PC-3 (cell line): ENCODE measurements at regions not wholly inside any gene's neighbourhood (a gene's known extent, or its start where the extent isn't known, plus 50 kb on each side); places are given as distances from the start of the nearest gene placed in this dataset.

Experiments
- ATAC-seq: fragments of 200-7000 bp; cut with Tn5 transposase; 2 replicates; pipeline ENCODE4 v1.9.1; 2020; ENCODE audit warnings: mild to moderate bottlenecking, moderate library complexity
- BruUV-seq: library from RNA; stranded (reverse); fragments of 400-500 nt; replicated peaks from 2 replicates; lab custom pipeline; 2021; lab: Mats Ljungman, UMichigan
- CTCF ChIA-PET: fragments of 300-600 bp; sonication (Branson Sonifier 250); formaldehyde crosslinking; loops from one replicate; lab custom pipeline; 2022; ENCODE audit warnings: antibody characterized with exemption; lab: Charles Lee
- POLR2A ChIA-PET: fragments of 300-600 bp; sonication (Branson Sonifier 250); formaldehyde crosslinking; loops from one replicate; lab custom pipeline; 2022; ENCODE audit warnings: antibody characterized with exemption; ENCODE audit not compliant: unreplicated experiment; lab: Charles Lee
- DNase-seq: peaks from one replicate; pipeline ENCODE4 v3.0.0-alpha.2; 2015
- H2AFZ ChIP-seq: fragments of 300-600 bp; sonication (generic); 2 replicates; pipeline ENCODE4 v1.6.0; 2016; ENCODE audit warnings: antibody characterized with exemption, low read length
- H3F3A ChIP-seq: fragments of 300-600 bp; sonication (generic); one replicate; pipeline ENCODE4 v1.6.0; 2017; ENCODE audit warnings: antibody characterized with exemption, low read length, control low read depth, mild to moderate bottlenecking; ENCODE audit not compliant: unreplicated experiment
- H3K27ac ChIP-seq: fragments of 300-600 bp; sonication (generic); 2 replicates; pipeline ENCODE4 v1.5.1; 2016; ENCODE audit warnings: mild to moderate bottlenecking, low read length
- H3K27me3 ChIP-seq: fragments of 300-600 bp; sonication (generic); 2 replicates; pipeline ENCODE4 v1.6.1; 2016; ENCODE audit warnings: low read length, mixed read lengths
- H3K36me3 ChIP-seq: fragments of 300-600 bp; sonication (generic); 2 replicates; pipeline ENCODE4 v1.6.1; 2016; ENCODE audit warnings: low read depth, mixed run types, low read length, mixed read lengths
- H3K4me1 ChIP-seq: fragments of 300-600 bp; sonication (generic); 2 replicates; pipeline ENCODE4 v1.5.1; 2016; ENCODE audit warnings: low read length; ENCODE audit not compliant: insufficient read depth
- H3K4me2 ChIP-seq: fragments of 300-600 bp; sonication (generic); 2 replicates; pipeline ENCODE4 v1.6.0; 2016; ENCODE audit warnings: low read length
- H3K4me3 ChIP-seq: fragments of 300-600 bp; sonication (generic); 2 replicates; pipeline ENCODE4 v1.5.1; 2016; ENCODE audit warnings: mild to moderate bottlenecking, low read length, mixed read lengths
- H3K79me2 ChIP-seq: fragments of 300-600 bp; sonication (generic); 2 replicates; pipeline ENCODE4 v1.6.1; 2017; ENCODE audit warnings: low read length, mixed read lengths
- H3K9ac ChIP-seq: fragments of 300-600 bp; sonication (generic); 2 replicates; pipeline ENCODE4 v1.6.0; 2016; ENCODE audit warnings: mild to moderate bottlenecking, low read length
- H3K9me2 ChIP-seq: fragments of 300-600 bp; sonication (generic); replicated peaks from 2 replicates; pipeline ENCODE4 v1.6.1; 2016; ENCODE audit warnings: mixed run types, low read length, mixed read lengths
- H3K9me3 ChIP-seq: fragments of 300-600 bp; sonication (generic); 2 replicates; pipeline ENCODE4 v1.6.1; 2016; ENCODE audit warnings: low read length, mixed read lengths
- H4K20me1 ChIP-seq: fragments of 300-600 bp; sonication (generic); 2 replicates; pipeline ENCODE4 v1.6.1; 2016; ENCODE audit warnings: low read length, mixed read lengths
- CTCF ChIP-seq: fragments of 300-600 bp; sonication (generic); conservative IDR thresholded peaks from 2 replicates; pipeline ENCODE4 v1.5.1; 2017; ENCODE audit warnings: antibody characterized with exemption, low read depth, mild to moderate bottlenecking, low read length
- EZH2 ChIP-seq: fragments of 300-600 bp; sonication (generic); IDR thresholded peaks from one replicate; pipeline ENCODE4 v1.6.1; 2017; ENCODE audit warnings: antibody characterized with exemption, mild to moderate bottlenecking, low read length; ENCODE audit not compliant: unreplicated experiment
- EZH2phosphoT487 ChIP-seq: fragments of 300-600 bp; sonication (generic); IDR thresholded peaks from 2 replicates; pipeline ENCODE4 v1.6.1; 2018; ENCODE audit warnings: mild to moderate bottlenecking, antibody characterized with exemption, low read length, borderline replicate concordance
- intact Hi-C: fragments of 100-400 bp; cut with micrococcal nuclease; formaldehyde crosslinking; loops from 2 replicates; pipeline ENCODE4 v1.9.0; 2023

- Histone ChIP-seq H3K4me1 (no peaks in the 10 kb centered on the region), H2AFZ (no peak overlapping the region), H3K9me2 (no peaks in the 10 kb centered on the region), H3K36me3 (no peaks in the 10 kb centered on the region), H4K20me1 (no peaks in the 10 kb centered on the region), H3K4me3 (no peak overlapping the region), H3F3A (no peaks in the 10 kb centered on the region), H3K27me3 (no peaks in the 10 kb centered on the region), H3K4me2 (no peak overlapping the region), H3K9ac (no peak overlapping the region), H3K9me3 (no peaks in the 10 kb centered on the region), H3K27ac (no peak overlapping the region), H3K79me2 (no peaks in the 10 kb centered on the region)
- ATAC-seq: no peak
- ChIA-PET POLR2A (no interaction called here), CTCF (no interaction called here)
- no peak for DNase-seq
- no TSS peak for BruUV-seq
- TF ChIP-seq EZH2phosphoT487: no peak
- no peak for TF ChIP-seq CTCF
- TF ChIP-seq EZH2: no peak
- intact Hi-C loops: no loop called here
Observed at GRCh38 chrX:85573801-85574200, 194.3 kb upstream of the POF1B start.

GRCh38 chrX:85570496-85570895, 191.0 kb upstream of the POF1B start:
- Histone ChIP-seq H3K27ac (no peak overlapping the region), H3K9me3 (0 out of 2 replicates have a peak, but pooled peaks cover 3% of the 10 kb centered on the region), H3K36me3 (no peaks in the 10 kb centered on the region), H3F3A (no peaks in the 10 kb centered on the region), H2AFZ (no peak overlapping the region), H3K79me2 (no peaks in the 10 kb centered on the region), H3K9ac (no peak overlapping the region), H3K4me3 (no peak overlapping the region), H4K20me1 (no peaks in the 10 kb centered on the region), H3K9me2 (no peaks in the 10 kb centered on the region), H3K4me2 (no peak overlapping the region), H3K27me3 (no peaks in the 10 kb centered on the region), H3K4me1 (no peaks in the 10 kb centered on the region)
- intact Hi-C loops: no loop called here
- TF ChIP-seq CTCF (no peak), EZH2 (no peak)
- ATAC-seq: no peak
- ChIA-PET POLR2A (no interaction called here), CTCF (no interaction called here)
- no TSS peak for BruUV-seq
- DNase-seq: no peak

GRCh38 chrX:85569686-85570085, 190.2 kb upstream of the POF1B start:
- Histone ChIP-seq H4K20me1 (no peaks in the 10 kb centered on the region), H3K4me2 (no peak overlapping the region), H3K4me3 (no peak overlapping the region), H2AFZ (no peak overlapping the region), H3K36me3 (no peaks in the 10 kb centered on the region), H3K9me2 (no peaks in the 10 kb centered on the region), H3K79me2 (no peaks in the 10 kb centered on the region), H3F3A (no peaks in the 10 kb centered on the region), H3K27ac (no peak overlapping the region), H3K9me3 (0 out of 2 replicates have a peak, but pooled peaks cover 3% of the 10 kb centered on the region), H3K9ac (no peak overlapping the region), H3K4me1 (no peaks in the 10 kb centered on the region), H3K27me3 (no peaks in the 10 kb centered on the region)
- no peak for DNase-seq
- ChIA-PET CTCF (no interaction called here), POLR2A (no interaction called here)
- ATAC-seq: no peak
- TF ChIP-seq EZH2 (no peak), EZH2phosphoT487 (no peak), CTCF (no peak)
- intact Hi-C loops: no loop called here
- BruUV-seq: no TSS peak
